ENCODE measurements at regions not wholly inside any gene's neighbourhood (a gene's known extent, or its start where the extent isn't known, plus 50 kb on each side); places are given as distances from the start of the nearest gene placed in this dataset.

DNA sequence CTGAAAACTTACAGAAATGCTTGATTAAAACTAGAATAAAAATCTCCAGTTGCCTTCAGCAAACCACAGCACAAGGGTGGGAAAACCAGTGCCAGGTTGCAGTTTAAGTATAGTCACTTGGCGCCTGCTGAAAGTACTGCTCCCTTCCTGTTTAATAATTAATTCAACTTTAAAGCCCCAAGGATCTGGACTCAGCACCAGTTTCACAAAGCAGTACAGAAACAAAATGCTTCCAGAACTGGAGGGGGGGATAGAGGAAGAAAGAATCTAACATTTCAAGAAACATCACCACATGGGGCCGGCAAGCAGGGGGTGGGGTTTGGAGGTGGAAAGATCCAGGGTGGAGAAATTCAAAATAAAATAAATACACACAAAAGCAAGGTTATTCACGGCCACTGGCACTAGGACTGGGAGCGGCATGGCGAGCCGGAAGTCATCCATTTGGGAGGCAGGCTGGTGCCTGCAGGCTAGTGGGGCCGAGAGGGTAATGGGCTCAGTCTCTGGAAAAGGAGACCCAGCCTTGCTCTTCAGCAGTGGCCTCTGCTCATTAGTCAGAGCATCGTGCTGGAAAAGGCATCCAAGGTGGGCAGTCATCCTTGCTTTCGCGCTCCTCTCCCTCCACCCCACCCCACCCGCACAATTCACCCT is 85.8 kb downstream of the POU3F3 start:
- TF ChIP-seq, protein P1, sequence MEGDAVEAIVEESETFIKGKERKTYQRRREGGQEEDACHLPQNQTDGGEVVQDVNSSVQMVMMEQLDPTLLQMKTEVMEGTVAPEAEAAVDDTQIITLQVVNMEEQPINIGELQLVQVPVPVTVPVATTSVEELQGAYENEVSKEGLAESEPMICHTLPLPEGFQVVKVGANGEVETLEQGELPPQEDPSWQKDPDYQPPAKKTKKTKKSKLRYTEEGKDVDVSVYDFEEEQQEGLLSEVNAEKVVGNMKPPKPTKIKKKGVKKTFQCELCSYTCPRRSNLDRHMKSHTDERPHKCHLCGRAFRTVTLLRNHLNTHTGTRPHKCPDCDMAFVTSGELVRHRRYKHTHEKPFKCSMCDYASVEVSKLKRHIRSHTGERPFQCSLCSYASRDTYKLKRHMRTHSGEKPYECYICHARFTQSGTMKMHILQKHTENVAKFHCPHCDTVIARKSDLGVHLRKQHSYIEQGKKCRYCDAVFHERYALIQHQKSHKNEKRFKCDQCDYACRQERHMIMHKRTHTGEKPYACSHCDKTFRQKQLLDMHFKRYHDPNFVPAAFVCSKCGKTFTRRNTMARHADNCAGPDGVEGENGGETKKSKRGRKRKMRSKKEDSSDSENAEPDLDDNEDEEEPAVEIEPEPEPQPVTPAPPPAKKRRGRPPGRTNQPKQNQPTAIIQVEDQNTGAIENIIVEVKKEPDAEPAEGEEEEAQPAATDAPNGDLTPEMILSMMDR (IDR thresholded peaks at IDR 0.05): no peak
- no peak for TF ChIP-seq EZH2 (IDR thresholded peaks at IDR 0.05; ENCODE audit: borderline replicate concordance, insufficient read depth, low read depth, low read length, poor library complexity, severe bottlenecking)
